Chondrocyte (in vitro differentiated cells): ENCODE measurements at regions not wholly inside any gene's neighbourhood (a gene's known extent, or its start where the extent isn't known, plus 50 kb on each side); places are given as distances from the start of the nearest gene placed in this dataset.

ENCODE experiments used
- DNase-seq: peaks from one replicate; pipeline ENCODE4 v3.0.0; 2021; ENCODE audit warnings: mixed read lengths, low spot score
- H3K27ac Mint-ChIP-seq: one replicate; pipeline ENCODE4 v1.8.0; 2021; ENCODE audit warnings: mild to moderate bottlenecking, moderate library complexity, mixed read lengths; ENCODE audit not compliant: unreplicated experiment
- H3K27me3 Mint-ChIP-seq: 2 replicates; pipeline ENCODE4 v1.8.0; 2021; ENCODE audit warnings: low read depth, mixed read lengths
- H3K36me3 Mint-ChIP-seq: 2 replicates; pipeline ENCODE4 v1.8.0; 2021; ENCODE audit warnings: low read depth, mixed read lengths
- H3K4me1 Mint-ChIP-seq: 2 replicates; pipeline ENCODE4 v1.8.0; 2021; ENCODE audit warnings: low read depth, mild to moderate bottlenecking, mixed read lengths
- H3K4me3 Mint-ChIP-seq: one replicate; pipeline ENCODE4 v1.8.0; 2021; ENCODE audit warnings: mild to moderate bottlenecking, moderate library complexity, mixed read lengths; ENCODE audit not compliant: unreplicated experiment
- H3K9me3 Mint-ChIP-seq: 2 replicates; pipeline ENCODE4 v1.8.0; 2021; ENCODE audit warnings: low read depth, mixed read lengths
- TF ChIP-seq, protein P1 (sequence below): fragments of 200-600 bp; sonication (generic); IDR thresholded peaks from 2 replicates; pipeline ENCODE4 v1.5.0; 2021; ENCODE audit warnings: antibody characterized with exemption, mild to moderate bottlenecking, moderate library complexity

- Mint-ChIP-seq H3K4me1 (no peaks in the 10 kb centered on the region), H3K9me3 (peaks cover 8% of the 10 kb centered on the region)
- TF ChIP-seq, protein P1, sequence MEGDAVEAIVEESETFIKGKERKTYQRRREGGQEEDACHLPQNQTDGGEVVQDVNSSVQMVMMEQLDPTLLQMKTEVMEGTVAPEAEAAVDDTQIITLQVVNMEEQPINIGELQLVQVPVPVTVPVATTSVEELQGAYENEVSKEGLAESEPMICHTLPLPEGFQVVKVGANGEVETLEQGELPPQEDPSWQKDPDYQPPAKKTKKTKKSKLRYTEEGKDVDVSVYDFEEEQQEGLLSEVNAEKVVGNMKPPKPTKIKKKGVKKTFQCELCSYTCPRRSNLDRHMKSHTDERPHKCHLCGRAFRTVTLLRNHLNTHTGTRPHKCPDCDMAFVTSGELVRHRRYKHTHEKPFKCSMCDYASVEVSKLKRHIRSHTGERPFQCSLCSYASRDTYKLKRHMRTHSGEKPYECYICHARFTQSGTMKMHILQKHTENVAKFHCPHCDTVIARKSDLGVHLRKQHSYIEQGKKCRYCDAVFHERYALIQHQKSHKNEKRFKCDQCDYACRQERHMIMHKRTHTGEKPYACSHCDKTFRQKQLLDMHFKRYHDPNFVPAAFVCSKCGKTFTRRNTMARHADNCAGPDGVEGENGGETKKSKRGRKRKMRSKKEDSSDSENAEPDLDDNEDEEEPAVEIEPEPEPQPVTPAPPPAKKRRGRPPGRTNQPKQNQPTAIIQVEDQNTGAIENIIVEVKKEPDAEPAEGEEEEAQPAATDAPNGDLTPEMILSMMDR, result no peak
Observed at GRCh38 chr5:125396462-125396861, 650.0 kb upstream of the ZNF608 start.

GRCh38 chr5:125398466-125398865 is 652.0 kb upstream of the ZNF608 start:
- no peaks in the 10 kb centered on the region for H3K27me3 Mint-ChIP-seq
- H3K9me3 Mint-ChIP-seq, result peaks cover 8% of the 10 kb centered on the region
- H3K4me3 Mint-ChIP-seq, result no peak overlapping the region
- no peaks in the 10 kb centered on the region for H3K4me1 Mint-ChIP-seq
- DNase-seq, result no peak
- TF ChIP-seq, protein P1, result no peak
- no peak overlapping the region for H3K27ac Mint-ChIP-seq
- no peaks in the 10 kb centered on the region for H3K36me3 Mint-ChIP-seq

More at GRCh38 chr5:125396462-125396861, 650.0 kb upstream of the ZNF608 start:
- no peaks in the 10 kb centered on the region for H3K36me3 Mint-ChIP-seq
- H3K27ac Mint-ChIP-seq, result no peak overlapping the region
- H3K27me3 Mint-ChIP-seq, result no peaks in the 10 kb centered on the region
- DNase-seq, result no peak
- H3K4me3 Mint-ChIP-seq, result no peak overlapping the region

DNA sequence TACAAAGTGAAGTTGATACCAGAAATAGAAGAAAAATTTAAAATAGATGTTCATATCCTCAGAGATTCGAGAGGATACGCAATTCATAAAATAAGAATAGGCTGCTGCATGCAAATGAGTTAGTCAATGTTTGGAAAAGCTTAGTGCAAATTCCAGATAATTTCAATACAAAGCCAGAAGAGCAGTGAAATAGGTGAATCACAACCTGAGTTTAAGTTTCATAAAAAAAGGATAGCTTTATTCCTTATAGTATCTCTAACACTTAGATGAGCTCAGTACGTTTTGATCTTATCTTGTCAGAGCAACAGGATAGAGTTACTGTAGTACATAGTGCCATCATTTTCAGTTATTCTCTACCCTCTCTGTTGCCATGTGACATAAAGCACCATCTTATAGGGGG is 653.4 kb upstream of the ZNF608 start:
- no peak overlapping the region for H3K27ac Mint-ChIP-seq
- TF ChIP-seq, protein P1, result no peak
- H3K36me3 Mint-ChIP-seq, result no peaks in the 10 kb centered on the region
- DNase-seq, result no peak
- H3K4me1 Mint-ChIP-seq, result no peaks in the 10 kb centered on the region
- no peak overlapping the region for H3K4me3 Mint-ChIP-seq
- no peaks in the 10 kb centered on the region for H3K27me3 Mint-ChIP-seq
- peaks cover 8% of the 10 kb centered on the region for H3K9me3 Mint-ChIP-seq

DNA sequence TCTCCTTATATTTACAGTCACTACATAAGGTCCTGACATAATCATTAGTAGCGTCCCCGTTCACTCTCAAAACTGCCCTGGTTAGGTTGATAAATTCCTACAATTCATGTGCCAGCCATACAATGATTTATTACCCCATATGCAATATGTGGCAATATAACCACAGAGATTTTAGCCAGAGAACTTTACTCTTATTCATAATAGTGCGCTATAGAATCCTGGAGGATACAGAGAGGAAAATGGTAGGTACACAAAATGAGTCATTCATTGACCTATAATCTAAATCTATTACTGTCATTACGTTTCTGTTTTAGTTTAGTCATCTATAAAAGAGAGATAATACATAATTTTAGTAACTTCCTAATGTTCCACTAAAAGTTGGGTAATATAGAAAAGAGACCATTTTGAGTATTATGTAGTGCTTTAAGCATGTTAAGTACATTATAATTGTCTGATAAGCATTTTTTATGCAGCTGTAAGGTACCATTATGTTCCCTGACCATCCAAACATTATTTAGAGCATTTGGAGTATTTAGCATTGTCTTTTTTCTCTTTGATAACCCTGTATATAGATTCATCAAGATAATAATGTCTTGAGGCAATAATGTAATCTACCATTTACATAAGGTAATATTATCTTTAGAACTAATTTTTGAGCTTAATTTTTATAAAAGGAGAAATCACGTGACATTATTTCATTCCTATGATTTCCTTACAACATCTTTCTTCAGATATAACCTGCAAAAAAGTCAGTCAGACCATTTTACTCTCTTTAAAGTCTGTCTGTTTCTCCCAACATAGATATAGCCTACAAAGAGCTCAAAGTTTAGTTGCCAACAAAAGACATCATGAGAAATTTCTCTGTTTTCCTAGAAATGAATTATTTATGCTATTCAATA is 655.5 kb upstream of the ZNF608 start:
- no peaks in the 10 kb centered on the region for H3K36me3 Mint-ChIP-seq
- no peaks in the 10 kb centered on the region for H3K4me1 Mint-ChIP-seq
- H3K4me3 Mint-ChIP-seq, result no peak overlapping the region
- TF ChIP-seq, protein P1, result no peak
- no peak for DNase-seq
- H3K9me3 Mint-ChIP-seq, result peaks cover 9% of the 10 kb centered on the region
- H3K27ac Mint-ChIP-seq, result no peak overlapping the region
- H3K27me3 Mint-ChIP-seq, result no peaks in the 10 kb centered on the region

DNA sequence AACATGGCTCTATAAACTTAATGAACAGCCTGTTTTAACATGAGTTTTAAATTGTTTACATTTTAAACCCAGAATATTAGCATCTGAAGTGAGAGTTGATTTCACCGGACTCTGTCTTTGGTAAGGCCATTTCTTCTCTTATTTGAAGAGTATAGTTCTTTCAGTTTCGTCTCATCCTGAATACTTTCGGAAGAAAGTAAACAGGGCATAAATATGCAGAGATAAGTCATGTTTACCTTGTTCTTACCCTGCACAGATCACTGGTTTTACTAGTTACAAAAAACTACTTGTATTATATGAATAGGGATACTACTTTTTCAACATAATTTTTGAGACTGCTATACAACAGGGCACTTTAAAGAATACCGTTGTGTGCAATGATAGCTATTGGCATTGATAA is 656.3 kb upstream of the ZNF608 start:
- Mint-ChIP-seq H3K4me1 (no peaks in the 10 kb centered on the region), H3K27me3 (no peaks in the 10 kb centered on the region), H3K27ac (no peak overlapping the region), H3K36me3 (no peaks in the 10 kb centered on the region), H3K9me3 (peaks cover 9% of the 10 kb centered on the region), H3K4me3 (no peak overlapping the region)
- no peak for DNase-seq
- TF ChIP-seq, protein P1, result no peak
